K562 (cell line): ENCODE measurements at regions not wholly inside any gene's neighbourhood (a gene's known extent, or its start where the extent isn't known, plus 50 kb on each side); places are given as distances from the start of the nearest gene placed in this dataset.

Experiments used
- ATAC-seq: fragments of 200-7000 bp; cut with Tn5 transposase; 3 replicates; pipeline ENCODE4 v1.9.1; 2020; ENCODE audit warnings: moderate library complexity
- BruUV-seq: library from RNA; stranded (reverse); fragments of 400-500 nt; replicated peaks from 2 replicates; lab custom pipeline; 2021; lab: Mats Ljungman, UMichigan
- CTCF ChIA-PET: fragments of 300-600 bp; formaldehyde crosslinking; extraction: SDS; loops from one replicate; lab custom pipeline; 2021; ENCODE audit warnings: low intra/inter-chr PET ratio; lab: Yijun Ruan, JAX
- POLR2A ChIA-PET: fragments of 300-600, 350-650 bp; sonication (Branson Sonifier 250); formaldehyde crosslinking; extraction: SDS; loops from one replicate; lab custom pipeline; 2021; ENCODE audit warnings: antibody characterized with exemption, inconsistent platforms; lab: Yijun Ruan, JAX
- DNase-seq, 4 experiments: peaks; one replicate each; pipeline versions ENCODE4 v3.0.0 to v3.0.0-alpha.2; 2011 to 2018; ENCODE audit warnings: low spot score in 3 of 4, mixed read lengths in 3 of 4; ENCODE audit errors: extremely low read depth in 1 of 4
- FAIRE-seq: peaks from 2 replicates; lab custom pipeline; 2011; peaks lifted over from hg19 to GRCh38; lab: Jason Lieb, UNC
- H2AFZ ChIP-seq: 2 replicates; pipeline ENCODE4 v1.6.0; 2011; ENCODE audit warnings: low read depth, low read length, control low read depth, inconsistent platforms
- H3K27ac ChIP-seq: fragments of 200-600 bp; 3 replicates; pipeline ENCODE4 v1.8.0; 2011; ENCODE audit warnings: low read depth, mild to moderate bottlenecking, control low read depth, inconsistent platforms, low read length, moderate library complexity, mixed read lengths; ENCODE audit errors: extremely low read depth
- H3K27me3 ChIP-seq, 2 experiments: fragments of 300-600 bp in 1 of 2; 2 replicates in 1 of 2; 3 replicates in 1 of 2; pipeline versions ENCODE4 v1.6.0 to v1.8.0; 2011; ENCODE audit warnings: inconsistent platforms in 2 of 2, low read length in 2 of 2, mild to moderate bottlenecking in 1 of 2, mixed read lengths in 1 of 2, moderate library complexity in 1 of 2; ENCODE audit not compliant: control insufficient read depth in 2 of 2, insufficient read depth in 2 of 2
- H3K36me3 ChIP-seq: fragments of 300-600 bp; 3 replicates; pipeline ENCODE4 v1.8.0; 2011; ENCODE audit warnings: mild to moderate bottlenecking, low read length, inconsistent platforms; ENCODE audit not compliant: control insufficient read depth, insufficient read depth
- H3K4me1 ChIP-seq, 2 experiments: fragments of 200-600 bp in 1 of 2; replicated peaks in 1 of 2; 2 replicates in 1 of 2; 3 replicates in 1 of 2; pipeline versions ENCODE4 v1.5.1 to v1.8.0; 2011; ENCODE audit warnings: inconsistent platforms in 2 of 2, low read length in 2 of 2, mild to moderate bottlenecking in 1 of 2, mixed read lengths in 1 of 2, moderate library complexity in 1 of 2; ENCODE audit not compliant: control insufficient read depth in 2 of 2, insufficient read depth in 2 of 2
- H3K4me2 ChIP-seq: 2 replicates; pipeline ENCODE4 v1.6.1; 2011; ENCODE audit warnings: low read length, control low read depth, inconsistent platforms, mixed read lengths; ENCODE audit not compliant: insufficient read depth
- H3K4me3 ChIP-seq: fragments of 200-600 bp; sonication (generic), shearing (Covaris generic); 2 replicates; pipeline ENCODE4 v1.5.1; 2016; ENCODE audit warnings: control low read depth, inconsistent platforms
- H3K79me2 ChIP-seq: fragments of 200-600 bp; 3 replicates; pipeline ENCODE4 v1.8.0; 2011; ENCODE audit warnings: low read length, inconsistent platforms; ENCODE audit not compliant: control insufficient read depth, insufficient read depth
- H3K9ac ChIP-seq, 2 experiments: 2 replicates each; pipeline versions ENCODE4 v1.6.0 to v1.6.1; 2011; ENCODE audit warnings: low read depth in 2 of 2, low read length in 2 of 2, control low read depth in 1 of 2, inconsistent platforms in 1 of 2, mild to moderate bottlenecking in 1 of 2, mixed read lengths in 1 of 2; ENCODE audit not compliant: insufficient read depth in 1 of 2
- H3K9me1 ChIP-seq: one replicate; pipeline ENCODE4 v1.6.0; 2011; ENCODE audit warnings: inconsistent platforms, mild to moderate bottlenecking, low read length, moderate library complexity; ENCODE audit not compliant: control insufficient read depth, insufficient read depth
- H3K9me3 ChIP-seq: replicated peaks from 2 replicates; pipeline ENCODE4 v1.5.1; 2011; ENCODE audit warnings: low read depth, low read length, inconsistent platforms; ENCODE audit not compliant: control insufficient read depth, insufficient read depth
- H4K20me1 ChIP-seq: replicated peaks from 2 replicates; pipeline ENCODE4 v1.6.1; 2011; ENCODE audit warnings: low read length, inconsistent platforms, mixed read lengths; ENCODE audit not compliant: control insufficient read depth, insufficient read depth
- CTCF ChIP-seq, 3 experiments: IDR thresholded peaks in 2 of 3; conservative IDR thresholded peaks in 1 of 3; 2 replicates each; pipeline ENCODE4 v1.5.1; 2011 to 2012; ENCODE audit warnings: low read length in 3 of 3, mild to moderate bottlenecking in 3 of 3, control low read depth in 2 of 3, improper control_type of control experiment in 1 of 3, inconsistent platforms in 1 of 3, low read depth in 1 of 3, mixed read lengths in 1 of 3, moderate library complexity in 1 of 3; ENCODE audit not compliant: insufficient read depth in 2 of 3
- E2F8 ChIP-seq: fragments of 450-650 bp; IDR thresholded peaks from 2 replicates; pipeline ENCODE4 v1.7.1; 2018; ENCODE audit warnings: mild to moderate bottlenecking, low read depth; ENCODE audit not compliant: partially characterized antibody
- HES1 ChIP-seq: fragments of 450-650 bp; IDR thresholded peaks from 2 replicates; pipeline ENCODE4 v1.6.1; 2016; ENCODE audit warnings: low read depth, mild to moderate bottlenecking, moderate library complexity
- LCOR ChIP-seq: sonication (generic); formaldehyde crosslinking; IDR thresholded peaks from 2 replicates; pipeline ENCODE4 v1.8.0; 2022; ENCODE audit warnings: mild to moderate bottlenecking, missing genetic modification reagents
- NFXL1 ChIP-seq: fragments of 450-650 bp; formaldehyde crosslinking; IDR thresholded peaks from 2 replicates; pipeline ENCODE4 v1.4.0; 2021; ENCODE audit warnings: mild to moderate bottlenecking
- SAFB ChIP-seq: fragments of 200-400 bp; formaldehyde crosslinking; IDR thresholded peaks from 2 replicates; pipeline ENCODE4 v1.6.1; 2017; ENCODE audit warnings: low read depth, low read length, borderline replicate concordance
- SRSF9 ChIP-seq: fragments of 200-400 bp; formaldehyde crosslinking; IDR thresholded peaks from 2 replicates; pipeline ENCODE4 v1.6.1; 2017; ENCODE audit warnings: low read depth, low read length, borderline replicate concordance
- USF2 ChIP-seq: sonication (generic); formaldehyde crosslinking; IDR thresholded peaks from 2 replicates; pipeline ENCODE4 v1.5.0; 2020; ENCODE audit warnings: missing genetic modification reagents
- ZNF589 ChIP-seq: fragments of 200-800 bp; sonication (Bioruptor generic); IDR thresholded peaks from 2 replicates; pipeline ENCODE4 v1.6.1; 2016; ENCODE audit warnings: low read depth, missing genetic modification characterization, missing compliant biosample characterization
- WGBS: fragments of 100-300 bp; shearing (Covaris generic); methylation state at CpG from one replicate; pipeline ENCODE4 v1.1.6; 2016; ENCODE audit warnings: low coverage, mixed read lengths; ENCODE audit not compliant: insufficient coverage; ENCODE audit errors: missing lambda C conversion rate; 5-methylcytosine and 5-hydroxymethylcytosine counted together
- in situ Hi-C: fragments of 300-500 bp; cut with MboI; formaldehyde crosslinking; loops from 4 replicates; pipeline ENCODE4 v1.15.0; 2018; ENCODE audit warnings: inconsistent platforms, mixed read lengths
- intact Hi-C: fragments of 100-400 bp; cut with micrococcal nuclease; formaldehyde crosslinking; loops from 2 replicates; pipeline ENCODE4 v1.14.2; 2022

- TF ChIP-seq NFXL1 (CRISPR knock-in tag) (no peak), SRSF9 (no peak), CTCF (IDR thresholded peaks at IDR 0.05 in 2 of 3, conservative IDR thresholded peaks at IDR 0.05 in 1 of 3; ENCODE audit: insufficient read depth in 2 of 3, low read depth in 1 of 3, low read length in 3 of 3) (no peak), USF2 (CRISPR knock-in tag) (no peak), SAFB (no peak)
Observed at GRCh38 chr21:37982496-37983318, 66.5 kb upstream of the KCNJ6 start (continued).

GRCh38 chr21:37983336-37984095 is 67.3 kb upstream of the KCNJ6 start:
- Histone ChIP-seq H3K79me2 (no peaks in the 10 kb centered on the region), H3K4me1 (no peaks in the 10 kb centered on the region; a peak in 1 of 5 replicates), H4K20me1 (no peaks in the 10 kb centered on the region), H3K27ac (no peak overlapping the region), H3K9ac (no peak overlapping the region), H3K9me1 (no peaks in the 10 kb centered on the region), H2AFZ (no peak overlapping the region), H3K27me3 (no peaks in the 10 kb centered on the region), H3K4me3 (no peak overlapping the region), H3K9me3 (no peaks in the 10 kb centered on the region), H3K36me3 (no peaks in the 10 kb centered on the region), H3K4me2 (no peak overlapping the region)
- ChIA-PET CTCF (no interaction called here), POLR2A (interaction anchor here (0.8 to 1.7 kb wide), 2 partner anchors 13 to 30 kb away, joined by 3 to 5 read pairs; no protein-coding TSS in a partner anchor)
- TF ChIP-seq E2F8 (no peak), HES1 (no peak), LCOR (CRISPR knock-in tag) (no peak), ZNF589 (CRISPR knock-in tag) (no peak)
- intact Hi-C loops (no loop called here), in situ Hi-C loops (no loop called here)
- no TSS peak for BruUV-seq
- WGBS, result 14% methylated on average over 5 of the region's 5 CpGs
- no peak for DNase-seq
- FAIRE-seq, result no peak
- no peak for ATAC-seq
